Neural progenitor cell (in vitro differentiated cells): ENCODE measurements at regions not wholly inside any gene's neighbourhood (a gene's known extent, or its start where the extent isn't known, plus 50 kb on each side); places are given as distances from the start of the nearest gene placed in this dataset.

Source experiments
- DNase-seq: peaks from one replicate; pipeline ENCODE4 v3.0.0-alpha.2; 2016; ENCODE audit warnings: low spot score
- H2AFZ ChIP-seq: fragments of 200-600 bp; sonication (generic); replicated peaks from 2 replicates; pipeline ENCODE4 v1.6.1; 2016; ENCODE audit warnings: antibody characterized with exemption
- H3F3A ChIP-seq: fragments of 200-600 bp; sonication (generic); 2 replicates; pipeline ENCODE4 v1.6.1; 2016; ENCODE audit warnings: antibody characterized with exemption, low read depth
- H3K27ac ChIP-seq: fragments of 200-600 bp; sonication (generic); 2 replicates; pipeline ENCODE4 v1.5.1; 2016; ENCODE audit warnings: mild to moderate bottlenecking
- H3K27me3 ChIP-seq: fragments of 200-600 bp; sonication (generic); 2 replicates; pipeline ENCODE4 v1.6.1; 2016; ENCODE audit warnings: mild to moderate bottlenecking, moderate library complexity
- H3K36me3 ChIP-seq: fragments of 200-600 bp; sonication (generic); 2 replicates; pipeline ENCODE4 v1.5.1; 2016
- H3K4me1 ChIP-seq: fragments of 200-600 bp; sonication (generic); 2 replicates; pipeline ENCODE4 v1.6.1; 2016; ENCODE audit warnings: mixed run types
- H3K4me2 ChIP-seq: fragments of 200-600 bp; sonication (generic); 2 replicates; pipeline ENCODE4 v1.6.1; 2016
- H3K4me3 ChIP-seq: fragments of 200-600 bp; sonication (generic); 2 replicates; pipeline ENCODE4 v1.5.1; 2016
- H3K79me2 ChIP-seq: fragments of 200-600 bp; sonication (generic); 2 replicates; pipeline ENCODE4 v1.6.1; 2016; ENCODE audit warnings: low read depth
- H3K9ac ChIP-seq: fragments of 200-600 bp; sonication (generic); 2 replicates; pipeline ENCODE4 v1.6.1; 2016
- H3K9me3 ChIP-seq: fragments of 200-600 bp; sonication (generic); 2 replicates; pipeline ENCODE4 v1.5.1; 2016; ENCODE audit warnings: low read depth
- H4K20me1 ChIP-seq: fragments of 200-600 bp; sonication (generic); 2 replicates; pipeline ENCODE4 v1.6.1; 2016; ENCODE audit warnings: low read depth
- H3K27ac Mint-ChIP-seq: 3 replicates; pipeline ENCODE4 v1.8.0; 2021; ENCODE audit warnings: mixed read lengths
- H3K27me3 Mint-ChIP-seq: 2 replicates; pipeline ENCODE4 v1.8.0; 2022; ENCODE audit warnings: low read depth, mild to moderate bottlenecking, inconsistent platforms, moderate library complexity, mixed read lengths; ENCODE audit not compliant: insufficient read depth
- H3K36me3 Mint-ChIP-seq: 3 replicates; pipeline ENCODE4 v1.8.0; 2021; ENCODE audit warnings: mixed read lengths
- H3K4me1 Mint-ChIP-seq: 3 replicates; pipeline ENCODE4 v1.8.0; 2021; ENCODE audit warnings: mixed read lengths
- H3K4me3 Mint-ChIP-seq: 3 replicates; pipeline ENCODE4 v1.8.0; 2021; ENCODE audit warnings: mild to moderate bottlenecking, moderate library complexity, mixed read lengths
- H3K9me3 Mint-ChIP-seq: 3 replicates; pipeline ENCODE4 v1.8.0; 2020; ENCODE audit warnings: mixed read lengths
- EZH2 ChIP-seq: fragments of 200-600 bp; sonication (generic); IDR thresholded peaks from 2 replicates; pipeline ENCODE4 v1.6.1; 2017; ENCODE audit warnings: antibody characterized with exemption, mild to moderate bottlenecking, moderate library complexity
- EZH2phosphoT487 ChIP-seq: fragments of 200-600 bp; sonication (generic); IDR thresholded peaks from 2 replicates; pipeline ENCODE4 v1.6.1; 2017; ENCODE audit warnings: antibody characterized with exemption
- TF ChIP-seq, protein P1 (sequence below): fragments of 200-600 bp; sonication (generic); IDR thresholded peaks from 2 replicates; pipeline ENCODE4 v1.5.1; 2017; ENCODE audit warnings: antibody characterized with exemption, mild to moderate bottlenecking

DNA sequence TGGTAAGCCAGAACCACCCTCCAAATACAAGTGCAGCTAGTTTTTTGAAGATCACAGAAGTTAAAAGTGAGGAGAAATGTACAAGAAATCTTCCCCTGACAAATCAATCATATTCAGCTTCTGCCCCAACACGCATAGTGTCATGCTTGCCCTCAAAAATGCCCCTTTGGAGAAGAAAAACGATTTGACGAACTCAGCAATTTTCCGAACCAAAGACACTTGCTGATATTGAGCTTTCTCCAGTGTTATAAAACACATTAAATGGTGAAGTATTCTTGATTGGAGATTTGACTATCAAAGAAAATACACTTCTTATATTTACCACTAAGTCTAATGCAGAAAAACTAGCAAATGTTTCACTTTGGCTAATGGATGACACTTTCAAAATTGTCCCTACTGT is 195.5 kb downstream of the ETV1 start:
- Histone ChIP-seq H2AFZ (no peak overlapping the region), H3K4me1 (no peaks in the 10 kb centered on the region), H3K36me3 (no peaks in the 10 kb centered on the region), H3K9ac (no peak overlapping the region), H3K9me3 (no peaks in the 10 kb centered on the region), H3K4me2 (no peak overlapping the region), H3K79me2 (peaks cover 33% of the 10 kb centered on the region), H4K20me1 (no peaks in the 10 kb centered on the region), H3K27me3 (no peaks in the 10 kb centered on the region), H3K4me3 (no peak overlapping the region), H3F3A (no peaks in the 10 kb centered on the region), H3K27ac (no peak overlapping the region)
- Mint-ChIP-seq H3K27me3 (peaks cover 2% of the 10 kb centered on the region), H3K36me3 (no peaks in the 10 kb centered on the region), H3K27ac (no peak overlapping the region), H3K4me1 (peaks cover 5% of the 10 kb centered on the region), H3K9me3 (no peaks in the 10 kb centered on the region), H3K4me3 (no peak overlapping the region)
- TF ChIP-seq EZH2phosphoT487 = no peak
- no peak for TF ChIP-seq EZH2
- TF ChIP-seq, protein P1, sequence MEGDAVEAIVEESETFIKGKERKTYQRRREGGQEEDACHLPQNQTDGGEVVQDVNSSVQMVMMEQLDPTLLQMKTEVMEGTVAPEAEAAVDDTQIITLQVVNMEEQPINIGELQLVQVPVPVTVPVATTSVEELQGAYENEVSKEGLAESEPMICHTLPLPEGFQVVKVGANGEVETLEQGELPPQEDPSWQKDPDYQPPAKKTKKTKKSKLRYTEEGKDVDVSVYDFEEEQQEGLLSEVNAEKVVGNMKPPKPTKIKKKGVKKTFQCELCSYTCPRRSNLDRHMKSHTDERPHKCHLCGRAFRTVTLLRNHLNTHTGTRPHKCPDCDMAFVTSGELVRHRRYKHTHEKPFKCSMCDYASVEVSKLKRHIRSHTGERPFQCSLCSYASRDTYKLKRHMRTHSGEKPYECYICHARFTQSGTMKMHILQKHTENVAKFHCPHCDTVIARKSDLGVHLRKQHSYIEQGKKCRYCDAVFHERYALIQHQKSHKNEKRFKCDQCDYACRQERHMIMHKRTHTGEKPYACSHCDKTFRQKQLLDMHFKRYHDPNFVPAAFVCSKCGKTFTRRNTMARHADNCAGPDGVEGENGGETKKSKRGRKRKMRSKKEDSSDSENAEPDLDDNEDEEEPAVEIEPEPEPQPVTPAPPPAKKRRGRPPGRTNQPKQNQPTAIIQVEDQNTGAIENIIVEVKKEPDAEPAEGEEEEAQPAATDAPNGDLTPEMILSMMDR = no peak
- DNase-seq = no peak

GRCh38 chr7:13794581-13794980 is 194.9 kb downstream of the ETV1 start:
- no peak overlapping the region for H3K4me3 ChIP-seq
- H3K9ac ChIP-seq = no peak overlapping the region

GRCh38 chr7:13797545-13797944 is 191.9 kb downstream of the ETV1 start:
- Mint-ChIP-seq H3K4me3 (no peak overlapping the region), H3K4me1 (peaks cover 5% of the 10 kb centered on the region), H3K27me3 (peaks cover under 1% of the 10 kb centered on the region), H3K36me3 (no peaks in the 10 kb centered on the region), H3K9me3 (no peaks in the 10 kb centered on the region), H3K27ac (no peak overlapping the region)
- Histone ChIP-seq H3K27me3 (no peaks in the 10 kb centered on the region), H3K27ac (no peak overlapping the region), H3K9me3 (no peaks in the 10 kb centered on the region), H4K20me1 (no peaks in the 10 kb centered on the region), H3F3A (no peaks in the 10 kb centered on the region), H3K36me3 (no peaks in the 10 kb centered on the region), H3K4me3 (no peak overlapping the region), H3K4me1 (peaks cover 7% of the 10 kb centered on the region), H2AFZ (no peak overlapping the region), H3K4me2 (no peak overlapping the region), H3K79me2 (peaks cover 60% of the 10 kb centered on the region), H3K9ac (no peak overlapping the region)
- TF ChIP-seq EZH2phosphoT487 = no peak
- no peak for TF ChIP-seq EZH2
- TF ChIP-seq, protein P1 = no peak
- no peak for DNase-seq

More at GRCh38 chr7:13794581-13794980, 194.9 kb downstream of the ETV1 start:
- TF ChIP-seq EZH2phosphoT487 = no peak
- TF ChIP-seq, protein P1 = no peak
- TF ChIP-seq EZH2 = no peak
- H2AFZ ChIP-seq = no peak overlapping the region
- H3K4me1 ChIP-seq = no peaks in the 10 kb centered on the region
- H3K79me2 ChIP-seq = peaks cover 33% of the 10 kb centered on the region
- Mint-ChIP-seq H3K27ac (no peak overlapping the region), H3K27me3 (peaks cover 2% of the 10 kb centered on the region), H3K9me3 (no peaks in the 10 kb centered on the region), H3K4me1 (peaks cover 5% of the 10 kb centered on the region), H3K36me3 (no peaks in the 10 kb centered on the region), H3K4me3 (no peak overlapping the region)
- H3K4me2 ChIP-seq = no peak overlapping the region
- no peak overlapping the region for H3K27ac ChIP-seq
- H4K20me1 ChIP-seq = no peaks in the 10 kb centered on the region
- H3F3A ChIP-seq = no peaks in the 10 kb centered on the region
- H3K36me3 ChIP-seq = no peaks in the 10 kb centered on the region
- H3K27me3 ChIP-seq = no peaks in the 10 kb centered on the region
- DNase-seq = no peak
- no peaks in the 10 kb centered on the region for H3K9me3 ChIP-seq
